Panc1 (cell line): ENCODE measurements at regions not wholly inside any gene's neighbourhood (a gene's known extent, or its start where the extent isn't known, plus 50 kb on each side); places are given as distances from the start of the nearest gene placed in this dataset.
"Not testable (repeated sequence)": the region's sequence is repeated elsewhere in the genome, so short reads cannot be mapped to it uniquely, and the experiment has no call there.

Experiments used
- ATAC-seq: fragments of 200-7000 bp; cut with Tn5 transposase; 2 replicates; pipeline ENCODE4 v1.9.1; 2020; ENCODE audit warnings: mild to moderate bottlenecking, moderate library complexity
- BruUV-seq: library from RNA; stranded (reverse); fragments of 400-500 nt; replicated peaks from 2 replicates; lab custom pipeline; 2021; lab: Mats Ljungman, UMichigan
- CTCF ChIA-PET: fragments of 300-600 bp; sonication (Branson Sonifier 250); formaldehyde crosslinking; loops from one replicate; lab custom pipeline; 2022; ENCODE audit warnings: antibody characterized with exemption; lab: Charles Lee
- POLR2A ChIA-PET: fragments of 300-600 bp; sonication (Branson Sonifier 250); formaldehyde crosslinking; loops from one replicate; lab custom pipeline; 2022; ENCODE audit warnings: antibody characterized with exemption; lab: Charles Lee
- DNase-seq: peaks from one replicate; pipeline ENCODE4 v3.0.0-alpha.2; 2010; ENCODE audit warnings: low read depth, low spot score
- H3K27ac ChIP-seq: 2 replicates; pipeline ENCODE4 v1.5.1; 2011; ENCODE audit warnings: mild to moderate bottlenecking, low read length, inconsistent platforms
- H3K27me3 ChIP-seq: fragments of 200-500 bp; sonication (Bioruptor generic); 2 replicates; pipeline ENCODE4 v1.6.0; 2014; ENCODE audit warnings: low read length, inconsistent platforms; ENCODE audit not compliant: control insufficient read depth, insufficient read depth
- H3K36me3 ChIP-seq: fragments of 200-500 bp; sonication (Bioruptor generic); 2 replicates; pipeline ENCODE4 v1.5.1; 2014; ENCODE audit warnings: inconsistent platforms, mild to moderate bottlenecking, low read length, moderate library complexity; ENCODE audit not compliant: control insufficient read depth, insufficient read depth
- H3K4me1 ChIP-seq: 2 replicates; pipeline ENCODE4 v1.5.1; 2011; ENCODE audit warnings: inconsistent platforms, mild to moderate bottlenecking, low read length, moderate library complexity; ENCODE audit not compliant: control insufficient read depth, insufficient read depth
- H3K4me3 ChIP-seq, 2 experiments: 2 replicates each; pipeline ENCODE4 v1.5.1; 2011 to 2012; ENCODE audit warnings: low read depth in 2 of 2, low read length in 2 of 2, mild to moderate bottlenecking in 2 of 2, inconsistent platforms in 1 of 2, moderate library complexity in 1 of 2
- H3K9me3 ChIP-seq: fragments of 200-500 bp; sonication (Bioruptor generic); 2 replicates; pipeline ENCODE4 v1.5.1; 2014; ENCODE audit warnings: low read depth, mild to moderate bottlenecking, inconsistent platforms, low read length, moderate library complexity; ENCODE audit not compliant: control insufficient read depth, insufficient read depth
- CTCF ChIP-seq: fragments of 450-650 bp; IDR thresholded peaks from 2 replicates; pipeline ENCODE4 v1.5.1; 2017; ENCODE audit warnings: mild to moderate bottlenecking
- POLR2AphosphoS5 ChIP-seq: IDR thresholded peaks from 2 replicates; pipeline ENCODE4 v1.6.1; 2012; ENCODE audit warnings: mild to moderate bottlenecking, low read depth, low read length, moderate library complexity
- REST ChIP-seq, 2 experiments: IDR thresholded peaks; 2 replicates each; pipeline ENCODE4 v1.6.1; 2011 to 2012; ENCODE audit warnings: low read depth in 2 of 2, control low read depth in 1 of 2, low read length in 1 of 2, mild to moderate bottlenecking in 1 of 2, moderate library complexity in 1 of 2; ENCODE audit not compliant: insufficient read depth in 1 of 2
- SIN3A ChIP-seq: IDR thresholded peaks from 2 replicates; pipeline ENCODE4 v1.6.1; 2012; ENCODE audit warnings: low read depth, mild to moderate bottlenecking, low read length, moderate library complexity, borderline replicate concordance; ENCODE audit not compliant: insufficient read depth
- TCF7L2 ChIP-seq: IDR thresholded peaks from 2 replicates; pipeline ENCODE4 v1.6.1; 2011; ENCODE audit warnings: mild to moderate bottlenecking, low read depth, low read length, inconsistent platforms
- in situ Hi-C: cut with HindIII; loops from 2 replicates; pipeline ENCODE4 v1.10.0; 2016; ENCODE audit warnings: low sequenced_read_pairs, low pct_unique_long_range_greater_than_20kb
- intact Hi-C: fragments of 100-400 bp; cut with micrococcal nuclease; formaldehyde crosslinking; loops from one replicate; pipeline ENCODE4 v1.10.0; 2022; ENCODE audit not compliant: unreplicated experiment

- Histone ChIP-seq H3K36me3 (no peaks in the 10 kb centered on the region), H3K4me3 (no peak overlapping the region), H3K27ac (no peak overlapping the region), H3K27me3 (no peaks in the 10 kb centered on the region), H3K4me1 (no peaks in the 10 kb centered on the region), H3K9me3 (no peaks in the 10 kb centered on the region)
- intact Hi-C loops (no loop called here), in situ Hi-C loops (no loop called here)
- TF ChIP-seq POLR2AphosphoS5 (no peak), CTCF (no peak), REST (IDR thresholded peaks at IDR 0.05; ENCODE audit: insufficient read depth in 1 of 2, low read depth in 2 of 2, low read length in 1 of 2) (no peak), TCF7L2 (no peak), SIN3A (no peak)
- POLR2A ChIA-PET = no interaction called here
- no TSS peak for BruUV-seq
- ATAC-seq = no peak
- DNase-seq = no peak
- CTCF ChIA-PET = no interaction called here
These were observed 228.7 kb upstream of the RREB1 start for GRCh38 chr6:6878887-6879585.

GRCh38 chr6:6879586-6879974 is 228.2 kb upstream of the RREB1 start:
- intact Hi-C loops, BruUV-seq, in situ Hi-C loops: not testable (repeated sequence)

GRCh38 chr6:6880745-6881437 is 226.9 kb upstream of the RREB1 start:
- in situ Hi-C loops (no loop called here), intact Hi-C loops (no loop called here)
- Histone ChIP-seq H3K4me1 (no peaks in the 10 kb centered on the region), H3K36me3 (no peaks in the 10 kb centered on the region), H3K4me3 (no peak overlapping the region), H3K27me3 (no peaks in the 10 kb centered on the region), H3K27ac (no peak overlapping the region), H3K9me3 (no peaks in the 10 kb centered on the region)
- BruUV-seq = no TSS peak
- TF ChIP-seq CTCF (no peak), SIN3A (no peak), REST (IDR thresholded peaks at IDR 0.05; ENCODE audit: insufficient read depth in 1 of 2, low read depth in 2 of 2, low read length in 1 of 2) (no peak), POLR2AphosphoS5 (no peak)
- ChIA-PET POLR2A (interaction anchor here (0.6 kb wide), 1 partner anchor 799 kb away, joined by 3 read pairs; no protein-coding TSS in a partner anchor), CTCF (interaction anchor here (0.6 kb wide), 1 partner anchor 231 kb away, joined by 3 read pairs; no protein-coding TSS in a partner anchor)
- DNase-seq (no peak), ATAC-seq (no peak)

More at GRCh38 chr6:6879586-6879974, 228.2 kb upstream of the RREB1 start:
- POLR2A ChIA-PET, H3K36me3 ChIP-seq, H3K4me1 ChIP-seq, H3K27me3 ChIP-seq, ATAC-seq, DNase-seq, H3K9me3 ChIP-seq, CTCF ChIA-PET, H3K27ac ChIP-seq, H3K4me3 ChIP-seq: not testable (repeated sequence)
